ENCODE measurements at regions not wholly inside any gene's neighbourhood (a gene's known extent, or its start where the extent isn't known, plus 50 kb on each side); places are given as distances from the start of the nearest gene placed in this dataset.

DNA sequence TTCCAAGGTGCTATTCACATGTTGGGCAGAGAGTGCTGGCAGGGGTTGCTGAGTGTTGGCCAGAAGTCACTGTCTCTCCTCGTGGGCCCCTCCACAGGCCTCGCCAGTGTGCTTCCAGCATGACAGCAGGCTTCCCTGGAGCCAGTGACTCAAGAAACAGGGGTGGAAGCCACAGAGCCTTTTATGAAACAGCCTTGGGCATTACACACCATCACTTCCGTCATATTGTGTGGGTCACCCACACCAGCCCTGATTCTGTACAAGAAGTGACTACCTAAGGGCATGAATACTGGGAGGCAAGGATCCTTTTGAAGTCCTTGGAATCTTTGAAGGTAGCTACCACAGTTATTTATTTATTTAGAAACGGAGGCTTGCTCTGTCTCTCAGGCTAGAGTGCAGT is 177.6 kb upstream of the UBE3A start:
- TF ChIP-seq, protein P1, sequence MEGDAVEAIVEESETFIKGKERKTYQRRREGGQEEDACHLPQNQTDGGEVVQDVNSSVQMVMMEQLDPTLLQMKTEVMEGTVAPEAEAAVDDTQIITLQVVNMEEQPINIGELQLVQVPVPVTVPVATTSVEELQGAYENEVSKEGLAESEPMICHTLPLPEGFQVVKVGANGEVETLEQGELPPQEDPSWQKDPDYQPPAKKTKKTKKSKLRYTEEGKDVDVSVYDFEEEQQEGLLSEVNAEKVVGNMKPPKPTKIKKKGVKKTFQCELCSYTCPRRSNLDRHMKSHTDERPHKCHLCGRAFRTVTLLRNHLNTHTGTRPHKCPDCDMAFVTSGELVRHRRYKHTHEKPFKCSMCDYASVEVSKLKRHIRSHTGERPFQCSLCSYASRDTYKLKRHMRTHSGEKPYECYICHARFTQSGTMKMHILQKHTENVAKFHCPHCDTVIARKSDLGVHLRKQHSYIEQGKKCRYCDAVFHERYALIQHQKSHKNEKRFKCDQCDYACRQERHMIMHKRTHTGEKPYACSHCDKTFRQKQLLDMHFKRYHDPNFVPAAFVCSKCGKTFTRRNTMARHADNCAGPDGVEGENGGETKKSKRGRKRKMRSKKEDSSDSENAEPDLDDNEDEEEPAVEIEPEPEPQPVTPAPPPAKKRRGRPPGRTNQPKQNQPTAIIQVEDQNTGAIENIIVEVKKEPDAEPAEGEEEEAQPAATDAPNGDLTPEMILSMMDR (IDR thresholded peaks at IDR 0.05): no peak
- TF ChIP-seq POLR2A (IDR thresholded peaks at IDR 0.05): no peak

Data from body of pancreas (tissue), 4 donors.